ENCODE measurements at regions not wholly inside any gene's neighbourhood (a gene's known extent, or its start where the extent isn't known, plus 50 kb on each side); places are given as distances from the start of the nearest gene placed in this dataset.

DNA sequence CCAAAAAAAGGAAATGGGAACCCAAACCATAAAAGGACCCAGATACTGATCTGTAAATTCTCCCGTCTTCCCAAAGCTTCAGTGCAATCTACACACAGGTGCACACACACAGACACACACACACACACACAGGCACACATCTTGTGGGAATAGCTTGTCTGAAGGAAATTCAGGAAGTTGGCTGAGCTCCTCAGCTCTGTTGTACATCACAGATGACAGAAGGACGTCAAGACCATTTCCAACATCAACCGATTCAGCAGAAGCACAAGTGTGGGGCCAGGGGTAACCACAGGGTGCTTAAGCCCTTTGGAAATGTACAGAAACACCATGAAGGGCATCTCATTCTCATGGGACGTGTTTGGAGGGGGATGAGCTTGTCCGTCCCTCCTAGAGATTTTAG, 498.1 kb upstream of the PSMD7 start:
- no peak for DNase-seq

GRCh38 chr16:73797115-73797514, 499.5 kb upstream of the PSMD7 start:
- DNase-seq: no peak

GRCh38 chr16:73796241-73796640, 500.4 kb upstream of the PSMD7 start:
- no peak for DNase-seq

GRCh38 chr16:73794994-73795393, 501.6 kb upstream of the PSMD7 start:
- DNase-seq: no peak

- DNase-seq: no peak
Observed at GRCh38 chr16:73793871-73794437, 502.7 kb upstream of the PSMD7 start.

DNA sequence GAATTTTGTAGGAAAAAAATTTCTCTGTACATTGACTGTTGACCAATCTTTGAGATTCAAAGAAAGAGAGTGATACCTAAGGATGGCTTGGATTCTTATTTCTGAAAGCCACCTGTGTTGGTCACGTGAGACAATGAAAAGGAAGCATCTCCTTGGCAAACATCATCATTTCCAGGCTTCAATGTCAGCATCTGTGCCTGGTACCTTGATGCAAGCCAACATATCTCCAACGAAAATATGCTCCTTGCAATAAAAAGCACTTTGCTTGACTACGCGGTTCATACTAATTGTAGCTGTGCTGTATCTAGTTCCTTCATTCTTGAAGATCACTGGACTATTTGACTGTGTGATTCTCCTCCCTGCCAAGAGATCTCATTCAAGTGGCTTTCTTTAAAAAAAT, 503.4 kb upstream of the PSMD7 start:
- no peak for DNase-seq

DNA sequence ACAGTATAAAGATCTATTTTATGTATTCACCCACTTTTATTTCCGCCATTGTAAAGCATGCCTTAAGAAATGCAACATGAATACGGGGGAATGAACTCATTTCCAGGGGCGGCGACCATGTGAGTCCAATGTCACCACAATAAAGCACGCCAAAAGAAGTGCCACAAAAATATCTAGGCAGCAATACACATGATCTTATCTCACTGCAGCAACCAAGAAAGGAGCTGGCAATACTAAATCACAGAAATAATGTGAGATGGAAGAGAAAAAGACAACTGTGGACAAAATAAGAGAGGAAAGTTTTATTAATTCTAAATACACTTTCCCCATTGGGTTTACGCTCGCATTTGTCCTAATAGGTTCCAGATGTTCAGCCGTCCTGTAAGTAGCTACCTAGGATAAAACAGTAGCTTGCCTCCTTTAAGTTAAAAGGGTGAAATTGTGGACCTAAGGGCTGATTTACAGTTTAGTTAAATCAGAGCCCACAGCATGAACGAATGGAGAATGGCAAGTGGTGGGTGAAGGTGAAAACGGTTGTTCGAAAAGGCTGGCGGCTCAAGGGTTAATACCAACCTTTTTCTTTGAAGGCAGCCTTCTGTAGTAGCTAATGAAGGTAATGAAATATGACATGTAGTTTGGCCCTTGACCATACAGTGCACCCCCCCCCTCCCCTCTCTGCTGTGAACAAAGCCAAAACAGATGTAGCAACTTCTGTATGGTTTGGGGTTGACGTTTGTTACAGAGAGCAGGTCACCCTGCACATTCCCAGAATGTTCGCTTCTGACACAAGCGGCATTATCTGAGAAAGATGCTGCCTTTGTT, 504.2 kb upstream of the PSMD7 start:
- DNase-seq: no peak

- no peak for DNase-seq
Observed at GRCh38 chr16:73781297-73781696, 515.3 kb upstream of the PSMD7 start.

DNA sequence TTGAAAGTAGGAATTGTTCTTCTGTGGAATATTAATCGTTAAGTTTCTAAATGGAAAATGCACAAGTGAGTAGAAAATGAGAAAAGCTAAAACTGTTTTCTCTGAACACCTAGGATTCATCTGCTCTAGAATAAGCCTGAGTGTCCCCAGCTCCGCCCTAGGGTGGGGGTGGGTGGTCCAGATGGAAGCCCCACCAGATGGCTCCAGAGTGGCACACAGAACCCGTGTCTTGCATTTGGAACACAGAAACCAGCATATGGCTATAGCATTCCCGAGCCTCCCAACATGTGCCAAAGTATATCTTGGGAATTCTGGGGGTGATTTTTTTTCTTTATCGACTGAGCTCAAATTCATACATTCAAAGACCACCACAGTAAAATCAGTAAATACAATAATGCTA, 517.7 kb upstream of the PSMD7 start:
- no peak for DNase-seq

- no peak for DNase-seq
Observed at GRCh38 chr16:73775841-73776388, 520.7 kb upstream of the PSMD7 start.

- no peak for DNase-seq
Observed at GRCh38 chr16:73771196-73772064, 525.2 kb upstream of the PSMD7 start.

- no peak for DNase-seq
Observed at GRCh38 chr16:73768786-73769203, 527.8 kb upstream of the PSMD7 start.

- DNase-seq: no peak
Observed at GRCh38 chr16:73764321-73764720, 532.3 kb upstream of the PSMD7 start.

- DNase-seq: no peak
Observed at GRCh38 chr16:73756289-73757178, 540.1 kb upstream of the PSMD7 start.

DNA sequence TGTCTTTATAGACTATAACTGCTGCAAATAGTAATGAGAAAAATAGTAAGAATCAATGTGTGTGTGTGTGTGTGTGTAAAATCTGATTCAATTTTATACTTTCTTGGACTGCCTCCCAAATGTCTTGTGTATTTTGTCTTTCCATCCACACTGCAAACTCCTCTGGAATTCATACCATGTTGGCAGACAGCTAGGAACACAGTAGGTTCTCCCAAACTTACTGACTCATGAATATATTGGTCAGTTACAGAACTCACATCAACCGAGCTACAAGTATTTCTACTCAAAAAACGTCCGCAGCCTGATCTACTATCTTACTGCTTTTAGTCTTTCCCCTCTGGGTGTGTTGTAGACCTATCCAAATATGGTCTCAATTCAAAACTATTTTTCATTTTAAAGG, 542.7 kb upstream of the PSMD7 start:
- DNase-seq: no peak

DNA sequence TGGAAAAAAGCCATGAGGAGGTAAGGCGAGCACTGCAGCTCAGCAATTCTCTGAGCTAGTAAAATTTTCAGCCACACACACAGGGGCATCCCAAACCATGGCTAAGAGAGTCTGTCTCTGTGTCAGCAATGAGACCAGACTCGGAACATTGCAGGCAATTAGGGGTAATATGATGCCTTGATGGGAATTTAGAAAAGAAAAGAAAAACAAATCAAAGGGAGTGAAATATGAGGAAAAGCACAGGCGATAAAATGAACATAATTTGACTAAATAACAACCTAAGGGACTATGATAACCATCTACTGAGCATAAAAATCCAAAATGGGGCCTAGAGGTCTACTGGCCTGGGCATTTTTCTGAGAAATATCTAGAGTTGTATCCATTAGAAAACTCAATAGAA, 546.0 kb upstream of the PSMD7 start:
- no peak for DNase-seq

GRCh38 chr16:73747328-73747727, 549.3 kb upstream of the PSMD7 start:
- no peak for DNase-seq

GRCh38 chr16:73746554-73746953, 550.1 kb upstream of the PSMD7 start:
- no peak for DNase-seq

GRCh38 chr16:73743665-73744496, 552.7 kb upstream of the PSMD7 start:
- DNase-seq: no peak

DNA sequence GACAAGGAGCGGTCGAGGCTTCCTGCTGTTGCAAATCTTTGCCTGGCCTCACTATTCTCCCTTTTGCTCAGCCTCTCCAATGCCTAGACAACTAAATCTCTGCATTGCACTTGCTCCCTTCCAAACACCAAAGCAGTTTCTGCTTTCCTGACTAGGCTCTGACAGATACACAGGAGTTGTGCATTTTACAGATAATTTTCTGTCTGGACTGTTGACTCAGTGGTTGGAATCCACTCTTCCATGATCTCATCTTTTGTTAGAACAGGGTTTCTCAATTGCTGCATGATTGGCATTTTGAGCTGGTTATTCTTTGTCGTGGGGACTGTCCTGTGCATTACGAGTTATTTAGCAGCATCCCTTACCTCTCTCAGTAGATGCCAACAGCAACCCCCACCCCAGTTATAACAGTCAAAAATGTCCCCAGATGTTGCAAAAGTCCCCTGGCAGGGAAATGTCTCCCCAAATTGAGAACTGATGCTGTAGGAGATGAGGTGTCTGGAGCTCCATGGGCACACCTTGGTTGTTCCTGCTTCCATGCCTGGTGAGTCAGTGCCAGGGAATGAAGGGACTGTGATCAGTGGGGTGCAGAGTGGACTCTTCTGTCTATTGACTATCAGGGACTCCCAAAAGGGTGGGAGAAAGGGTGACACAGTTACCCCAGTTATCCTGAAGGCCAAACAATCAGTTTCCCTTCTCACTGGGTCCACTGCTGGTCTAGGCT, 557.4 kb upstream of the PSMD7 start:
- no peak for DNase-seq

- DNase-seq: no peak
Observed at GRCh38 chr16:73738266-73738665, 558.3 kb upstream of the PSMD7 start.
